Astrocyte (in vitro differentiated cells and primary cell): ENCODE measurements at regions not wholly inside any gene's neighbourhood (a gene's known extent, or its start where the extent isn't known, plus 50 kb on each side); places are given as distances from the start of the nearest gene placed in this dataset.

Experiments
- EZH2 ChIP-seq: IDR thresholded peaks from 2 replicates; pipeline ENCODE4 v1.6.1; 2012; ENCODE audit warnings: mild to moderate bottlenecking, low read length, inconsistent platforms; ENCODE audit not compliant: insufficient read depth
- TF ChIP-seq, protein P1 (sequence below): IDR thresholded peaks from 2 replicates; pipeline ENCODE4 v1.5.1; 2011; ENCODE audit warnings: low read depth, mild to moderate bottlenecking, inconsistent platforms, low read length, moderate library complexity; ENCODE audit not compliant: insufficient read depth

DNA sequence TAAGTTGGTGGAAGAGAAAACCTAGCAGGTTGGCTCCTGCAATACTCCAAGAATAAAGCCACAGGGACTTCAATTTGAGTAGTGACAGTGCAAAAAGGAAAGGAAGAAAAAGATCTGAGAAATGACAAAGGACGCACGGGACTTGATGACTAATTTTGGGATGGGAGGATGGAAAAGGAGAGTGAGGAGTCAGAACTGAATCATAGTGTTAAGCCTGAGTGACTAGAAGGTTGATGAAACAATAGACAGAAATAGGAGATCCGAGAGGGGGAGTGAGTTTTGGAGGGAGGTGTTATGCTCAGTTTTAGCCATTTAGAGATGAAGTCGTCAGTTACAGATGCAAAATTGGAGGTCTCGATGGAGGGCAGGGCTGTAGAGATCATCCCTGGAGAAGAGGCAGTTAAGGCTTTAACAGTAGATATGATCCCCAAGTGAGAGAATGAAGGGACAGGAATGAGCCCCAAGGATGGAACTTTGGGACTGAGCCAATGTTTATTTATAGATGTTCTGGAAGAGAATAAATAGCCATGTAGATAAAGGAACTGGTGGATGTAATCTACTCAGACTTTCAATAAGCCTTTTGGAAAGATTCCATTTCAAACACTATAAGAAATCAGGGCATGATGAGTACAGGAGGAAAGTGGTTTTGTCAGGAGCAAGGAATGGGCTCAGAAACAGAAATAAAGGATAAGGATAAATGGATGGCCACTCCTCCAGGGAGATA, 108.9 kb upstream of the NCAM1 start:
- TF ChIP-seq, protein P1, sequence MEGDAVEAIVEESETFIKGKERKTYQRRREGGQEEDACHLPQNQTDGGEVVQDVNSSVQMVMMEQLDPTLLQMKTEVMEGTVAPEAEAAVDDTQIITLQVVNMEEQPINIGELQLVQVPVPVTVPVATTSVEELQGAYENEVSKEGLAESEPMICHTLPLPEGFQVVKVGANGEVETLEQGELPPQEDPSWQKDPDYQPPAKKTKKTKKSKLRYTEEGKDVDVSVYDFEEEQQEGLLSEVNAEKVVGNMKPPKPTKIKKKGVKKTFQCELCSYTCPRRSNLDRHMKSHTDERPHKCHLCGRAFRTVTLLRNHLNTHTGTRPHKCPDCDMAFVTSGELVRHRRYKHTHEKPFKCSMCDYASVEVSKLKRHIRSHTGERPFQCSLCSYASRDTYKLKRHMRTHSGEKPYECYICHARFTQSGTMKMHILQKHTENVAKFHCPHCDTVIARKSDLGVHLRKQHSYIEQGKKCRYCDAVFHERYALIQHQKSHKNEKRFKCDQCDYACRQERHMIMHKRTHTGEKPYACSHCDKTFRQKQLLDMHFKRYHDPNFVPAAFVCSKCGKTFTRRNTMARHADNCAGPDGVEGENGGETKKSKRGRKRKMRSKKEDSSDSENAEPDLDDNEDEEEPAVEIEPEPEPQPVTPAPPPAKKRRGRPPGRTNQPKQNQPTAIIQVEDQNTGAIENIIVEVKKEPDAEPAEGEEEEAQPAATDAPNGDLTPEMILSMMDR = no peak
- TF ChIP-seq EZH2 = no peak
